Stimulated activated effector memory CD8-positive, alpha-beta T cell treated with anti-CD3 and anti-CD28 coated beads, Interleukin-12 subunit alpha, Interleukin-12 subunit beta, amount 100 ng/mL, for 72 hours (primary cell): ENCODE measurements at regions not wholly inside any gene's neighbourhood (a gene's known extent, or its start where the extent isn't known, plus 50 kb on each side); places are given as distances from the start of the nearest gene placed in this dataset.
A peak's percentile ranks its signal among the peaks of the same experiment; 100 is the strongest.

ENCODE experiments used
- ATAC-seq: fragments of 150-1000 bp; cut with Tn5 transposase; 2 replicates; pipeline ENCODE4 v1.10.0; 2021
- DNase-seq, 2 donors: peaks; one replicate each; pipeline ENCODE4 v3.0.0; 2021 to 2022; ENCODE audit warnings: low spot score in 2 of 2
- H3K27ac Mint-ChIP-seq: one replicate; pipeline ENCODE4 v1.8.0; 2022; ENCODE audit warnings: mild to moderate bottlenecking, mixed read lengths
- H3K36me3 Mint-ChIP-seq: one replicate; pipeline ENCODE4 v1.8.0; 2022; ENCODE audit warnings: mild to moderate bottlenecking, mixed read lengths
- H3K4me1 Mint-ChIP-seq: one replicate; pipeline ENCODE4 v1.8.0; 2022; ENCODE audit warnings: mixed read lengths
- H3K4me3 Mint-ChIP-seq: one replicate; pipeline ENCODE4 v1.8.0; 2022; ENCODE audit warnings: mild to moderate bottlenecking, mixed read lengths
- H3K9me3 Mint-ChIP-seq: one replicate; pipeline ENCODE4 v1.8.0; 2022; ENCODE audit warnings: mixed read lengths

DNA sequence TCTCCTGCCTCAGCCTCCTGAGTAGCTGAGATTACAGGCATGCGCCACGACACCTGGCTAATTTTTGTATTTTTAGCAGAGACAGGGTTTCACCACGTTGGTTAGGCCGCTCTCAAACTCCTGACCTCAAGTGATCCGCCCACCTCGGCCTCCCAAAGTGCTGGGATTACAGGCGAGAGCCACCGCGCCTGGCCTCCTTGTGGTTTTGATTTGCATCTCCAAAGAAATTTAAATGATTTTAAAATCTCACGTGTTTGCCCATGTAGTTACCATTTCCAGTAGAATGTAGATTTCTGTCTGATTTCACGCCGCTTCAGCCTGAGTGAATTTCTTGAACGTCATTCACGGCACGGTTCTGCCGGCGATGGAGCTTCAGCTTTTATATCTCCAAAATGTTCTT, 55.8 kb downstream of the IGF2 start:
- Mint-ChIP-seq H3K4me1 (peaks cover 13% of the 10 kb centered on the region), H3K36me3 (no peaks in the 10 kb centered on the region), H3K27ac (no peak overlapping the region), H3K4me3 (no peak overlapping the region), H3K9me3 (peaks cover 6% of the 10 kb centered on the region)
- DNase-seq (no peak), ATAC-seq (no peak)

GRCh38 chr11:2077061-2077802, 62.0 kb downstream of the IGF2 start:
- H3K4me3 Mint-ChIP-seq = peak overlapping the region; percentile 28
- H3K27ac Mint-ChIP-seq = peak overlapping the region; percentile 86
- H3K9me3 Mint-ChIP-seq = no peaks in the 10 kb centered on the region
- peak in 1 of 2 donors; percentile 72 for DNase-seq
- H3K4me1 Mint-ChIP-seq = peaks cover 33% of the 10 kb centered on the region
- peak; percentile 96 for ATAC-seq
- peaks cover 7% of the 10 kb centered on the region for H3K36me3 Mint-ChIP-seq

- no peaks in the 10 kb centered on the region for H3K9me3 Mint-ChIP-seq
- ATAC-seq (no peak), DNase-seq (no peak)
- peaks cover 33% of the 10 kb centered on the region for H3K4me1 Mint-ChIP-seq
- peaks cover 7% of the 10 kb centered on the region for H3K36me3 Mint-ChIP-seq
- peak overlapping the region; percentile 86 for H3K27ac Mint-ChIP-seq
- H3K4me3 Mint-ChIP-seq = peak overlapping the region; percentile 28
Measured at GRCh38 chr11:2076441-2076840, 62.7 kb downstream of the IGF2 start.

GRCh38 chr11:2074266-2074825, 64.8 kb downstream of the IGF2 start:
- peak in 1 of 2 donors; percentile 48 for DNase-seq
- H3K9me3 Mint-ChIP-seq = no peaks in the 10 kb centered on the region
- H3K36me3 Mint-ChIP-seq = peaks cover 7% of the 10 kb centered on the region
- H3K27ac Mint-ChIP-seq = no peak overlapping the region
- peaks cover 29% of the 10 kb centered on the region for H3K4me1 Mint-ChIP-seq
- no peak for ATAC-seq
- no peak overlapping the region for H3K4me3 Mint-ChIP-seq

DNA sequence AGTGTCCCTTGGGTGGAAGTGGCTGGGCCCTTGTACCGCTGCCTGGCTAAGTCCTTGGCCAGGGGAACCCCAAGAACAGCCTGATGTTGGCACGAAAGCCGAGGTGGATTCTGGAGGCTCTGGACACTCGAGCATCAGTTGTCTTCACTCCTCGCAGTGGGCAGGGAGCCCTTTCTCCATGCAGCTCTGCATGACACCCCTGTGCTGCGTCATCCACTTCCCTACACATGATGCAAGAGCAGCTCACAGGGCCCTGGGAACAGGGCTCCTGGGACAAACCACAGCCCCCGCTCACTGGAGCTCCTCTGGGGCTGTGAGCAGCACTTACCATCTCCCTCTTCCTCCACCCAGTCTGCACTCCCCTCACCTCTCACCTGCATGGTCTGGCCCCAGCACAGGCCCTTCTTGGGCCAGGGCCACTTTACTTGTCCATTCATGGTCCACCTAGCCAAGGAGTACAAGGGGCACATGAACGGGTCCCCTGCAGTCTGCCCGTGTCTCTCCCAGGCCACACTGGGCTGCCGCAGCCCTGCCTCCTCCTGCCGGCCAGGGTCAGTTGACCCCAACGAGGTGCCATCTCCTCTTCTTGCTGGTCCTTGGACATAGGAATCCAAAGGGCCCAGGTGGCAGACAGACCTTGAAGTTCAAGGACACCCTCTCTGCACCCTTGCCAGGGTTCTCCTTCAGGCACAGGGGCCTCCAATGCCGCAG, 66.5 kb downstream of the IGF2 start:
- no peaks in the 10 kb centered on the region for H3K9me3 Mint-ChIP-seq
- DNase-seq = peak in 1 of 2 donors; percentile 47
- ATAC-seq = no peak
- no peak overlapping the region for H3K27ac Mint-ChIP-seq
- H3K4me1 Mint-ChIP-seq = peaks cover 23% of the 10 kb centered on the region
- peaks cover 7% of the 10 kb centered on the region for H3K36me3 Mint-ChIP-seq
- no peak overlapping the region for H3K4me3 Mint-ChIP-seq

DNA sequence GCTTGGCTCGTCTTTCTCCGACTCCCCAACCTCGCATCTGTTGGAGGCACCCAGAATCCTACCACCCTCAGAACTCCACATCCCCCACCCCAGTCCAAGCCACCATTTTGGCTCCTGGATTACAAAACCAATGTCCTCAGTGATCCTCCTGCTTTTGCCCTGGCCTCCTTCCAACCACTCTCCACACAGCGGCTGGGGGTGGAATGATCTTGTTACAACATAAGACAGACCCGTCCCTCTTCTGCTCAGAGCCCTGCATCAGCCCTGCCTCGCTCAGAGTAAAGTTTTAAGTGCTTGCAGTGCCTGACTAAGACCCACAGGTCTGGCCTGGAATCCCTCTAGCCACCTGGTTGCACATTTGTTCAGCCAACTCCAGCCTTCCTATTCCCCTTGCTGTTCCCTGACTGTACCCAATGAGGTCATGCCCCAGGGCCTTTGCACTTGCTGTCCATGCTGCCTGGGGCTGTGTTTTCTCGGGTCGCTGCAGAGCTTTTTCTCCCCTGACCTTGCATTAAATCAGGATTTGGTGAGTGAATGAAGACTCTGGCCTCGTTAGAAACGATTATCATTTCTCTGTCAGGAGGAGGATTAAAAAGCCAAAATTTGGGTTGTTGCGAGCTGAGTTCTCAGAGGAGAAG, 67.3 kb downstream of the IGF2 start:
- DNase-seq (no peak), ATAC-seq (no peak)
- Mint-ChIP-seq H3K36me3 (peaks cover 2% of the 10 kb centered on the region), H3K4me1 (peaks cover 17% of the 10 kb centered on the region), H3K27ac (no peak overlapping the region), H3K4me3 (no peak overlapping the region), H3K9me3 (no peaks in the 10 kb centered on the region)
